NCI-H460 (cell line): ENCODE measurements at regions not wholly inside any gene's neighbourhood (a gene's known extent, or its start where the extent isn't known, plus 50 kb on each side); places are given as distances from the start of the nearest gene placed in this dataset.

Experiments used
- DNase-seq: peaks from one replicate; pipeline ENCODE4 v3.0.0-alpha.2; 2016; ENCODE audit warnings: low read depth; ENCODE audit errors: extremely low read depth

DNA sequence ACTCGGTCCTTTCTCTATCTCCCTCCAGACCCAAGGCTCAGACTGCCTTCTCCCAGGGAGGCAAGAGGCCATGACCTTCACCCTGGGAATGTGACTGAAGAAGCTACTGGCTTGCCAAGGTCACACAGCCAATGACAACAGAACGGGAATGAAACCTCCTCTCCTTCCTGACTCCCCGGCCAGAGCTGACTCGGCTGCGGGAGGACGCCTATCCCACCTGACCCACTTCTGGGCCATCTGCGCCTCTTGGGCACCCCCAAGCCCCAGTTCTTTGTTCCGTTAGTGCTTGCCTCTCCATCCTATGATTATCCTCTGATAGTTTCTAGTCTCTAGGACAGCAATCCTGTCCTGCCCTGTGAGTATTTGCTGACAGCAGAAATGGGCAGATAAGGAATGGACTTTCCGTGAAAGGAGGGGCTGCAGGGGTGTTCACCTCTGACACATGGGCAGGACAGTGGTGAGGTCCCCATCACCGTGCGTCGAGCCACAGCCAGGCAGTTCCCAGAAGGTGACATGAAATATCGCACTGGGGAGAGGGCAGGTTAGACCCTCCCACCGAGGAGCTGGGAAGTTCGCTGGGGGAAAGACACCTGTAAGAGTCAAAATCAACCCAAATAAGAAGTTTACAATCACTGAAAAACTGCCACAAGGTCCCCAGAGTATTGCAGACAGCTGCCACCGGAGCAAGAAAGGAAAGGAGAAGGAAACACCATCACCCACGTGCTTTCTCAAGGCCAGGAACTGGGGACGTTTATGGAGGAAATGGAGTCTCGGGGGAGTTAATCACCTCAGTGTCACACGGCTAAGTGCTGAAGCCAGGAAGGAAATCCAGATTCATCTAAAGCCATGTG, 63.0 kb downstream of the INSIG1 start:
- DNase-seq: no peak

DNA sequence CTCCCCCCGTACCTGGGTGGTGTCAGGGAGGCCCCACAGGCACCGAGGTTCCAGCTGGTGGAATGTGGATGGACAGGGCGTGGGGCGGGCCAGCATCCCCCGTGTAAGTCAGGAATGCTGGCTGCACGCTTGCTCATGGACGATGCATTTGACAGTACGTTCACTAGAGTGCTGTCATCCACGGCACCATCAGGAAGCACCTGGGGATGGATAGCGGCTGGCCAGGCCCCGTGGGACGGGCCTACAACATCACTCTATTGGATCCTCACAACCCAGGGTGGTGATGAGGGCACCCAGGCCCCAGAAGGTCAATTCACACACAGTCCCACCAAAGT, 63.6 kb downstream of the INSIG1 start:
- no peak for DNase-seq

DNA sequence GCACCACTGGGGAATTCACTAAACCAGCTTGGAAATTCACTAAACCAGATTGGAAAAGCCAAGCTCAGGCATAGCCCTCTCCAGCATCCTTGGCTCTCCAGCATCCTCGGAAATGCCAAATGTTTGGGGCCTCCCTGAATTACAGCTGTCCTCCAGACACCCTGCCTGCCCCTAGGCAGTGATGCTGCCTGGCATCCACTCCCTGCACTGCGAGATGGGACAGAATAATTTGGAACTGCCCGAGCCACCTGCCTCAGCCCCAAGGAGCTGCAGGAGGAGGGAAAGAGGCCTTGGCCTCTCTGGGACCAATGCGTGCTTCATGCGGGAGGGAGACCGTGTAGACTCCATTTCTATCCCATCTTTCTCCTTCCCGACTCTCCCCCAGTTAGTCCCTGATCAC, 64.3 kb downstream of the INSIG1 start:
- no peak for DNase-seq

- DNase-seq: no peak
These were observed 64.9 kb downstream of the INSIG1 start for GRCh38 chr7:155362380-155363145.

DNA sequence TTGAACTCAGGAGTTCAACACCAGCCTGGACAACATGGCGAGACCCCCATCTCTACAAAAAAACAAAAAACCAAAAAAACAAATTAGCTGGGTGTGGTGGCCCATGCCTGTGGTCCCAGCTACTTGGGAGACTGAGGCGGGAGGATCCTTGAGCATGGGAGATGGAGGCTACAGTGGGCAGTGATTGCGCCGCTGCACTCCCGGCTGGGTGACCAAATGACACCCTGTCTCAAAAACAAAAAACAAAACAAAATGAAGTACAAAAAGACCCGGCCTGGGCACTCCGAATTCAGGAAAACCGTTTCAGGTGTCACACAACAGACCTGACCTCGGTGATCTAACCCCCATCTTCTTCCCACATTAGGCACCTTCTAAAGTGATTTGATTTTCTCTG, 65.5 kb downstream of the INSIG1 start:
- no peak for DNase-seq

GRCh38 chr7:155363852-155364600, 66.3 kb downstream of the INSIG1 start:
- no peak for DNase-seq

- no peak for DNase-seq
These were observed 67.6 kb downstream of the INSIG1 start for GRCh38 chr7:155365146-155365874.

DNA sequence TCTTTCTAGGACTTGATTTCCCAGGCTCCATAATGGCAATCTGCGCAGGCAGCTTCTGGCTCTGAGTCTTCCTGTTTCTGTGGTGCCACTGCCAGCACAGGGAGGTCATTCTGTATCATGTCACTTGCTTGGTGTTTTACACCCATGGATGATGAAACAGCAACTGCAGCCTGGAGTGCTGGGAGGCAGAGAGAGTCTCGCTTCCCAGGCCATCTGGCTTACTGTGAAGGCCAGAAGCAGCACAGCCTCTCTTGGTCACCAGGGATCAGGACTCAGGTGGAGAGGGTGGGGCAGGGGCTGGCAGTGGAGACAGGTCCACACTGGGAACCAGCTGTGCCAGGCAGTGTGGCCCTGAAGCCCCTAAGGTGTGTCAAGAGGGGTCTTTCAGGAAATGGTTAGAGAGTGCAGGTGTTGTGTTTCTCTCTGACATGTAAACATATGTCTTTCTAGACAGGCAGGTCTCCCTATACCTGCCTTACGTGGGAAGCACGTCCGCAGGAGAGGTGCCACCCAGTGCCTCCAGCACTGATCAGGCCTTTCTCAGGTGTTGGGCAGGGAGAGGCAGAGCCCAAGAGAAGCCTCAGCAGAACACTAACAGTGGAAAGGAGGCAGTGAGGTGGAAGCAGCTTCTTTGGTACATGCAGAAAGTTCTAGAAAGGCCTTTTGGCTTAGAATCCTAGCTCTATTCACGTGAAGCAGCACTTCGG, 71.4 kb downstream of the INSIG1 start:
- no peak for DNase-seq

- no peak for DNase-seq
These were observed 72.1 kb downstream of the INSIG1 start for GRCh38 chr7:155369766-155370165.

- no peak for DNase-seq
These were observed 73.7 kb downstream of the INSIG1 start for GRCh38 chr7:155371331-155371883.

GRCh38 chr7:155371884-155372781, 74.5 kb downstream of the INSIG1 start:
- no peak for DNase-seq

DNA sequence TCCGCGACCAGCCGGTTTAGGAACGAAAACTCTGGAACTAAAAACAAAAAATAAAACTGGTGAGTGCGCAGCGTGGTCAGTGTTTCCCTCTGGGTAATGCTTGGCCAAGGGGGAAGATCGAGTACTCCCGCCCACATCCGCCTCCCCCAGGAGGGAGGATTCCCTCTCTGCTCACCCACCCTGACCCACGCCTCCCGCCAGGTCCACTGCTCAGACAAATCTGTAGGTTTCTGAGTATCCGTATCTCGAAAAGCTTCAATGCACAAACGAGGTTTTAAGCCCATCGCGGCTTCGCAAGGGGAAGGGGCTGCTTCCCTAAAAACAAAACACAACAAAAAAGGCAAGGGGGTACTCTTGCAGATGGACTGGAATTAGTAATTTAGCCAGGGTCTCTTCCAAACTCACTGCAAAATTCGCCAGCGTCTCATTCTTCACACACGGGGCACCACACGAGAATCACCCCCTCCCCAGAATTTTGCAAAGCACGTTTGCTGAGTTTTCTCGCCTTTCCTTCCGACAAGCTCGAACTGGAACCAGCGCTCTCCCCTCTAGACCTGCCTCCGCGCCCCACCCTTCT, 75.2 kb downstream of the INSIG1 start:
- DNase-seq: no peak

GRCh38 chr7:155373359-155374273, 75.9 kb downstream of the INSIG1 start:
- DNase-seq: no peak

DNA sequence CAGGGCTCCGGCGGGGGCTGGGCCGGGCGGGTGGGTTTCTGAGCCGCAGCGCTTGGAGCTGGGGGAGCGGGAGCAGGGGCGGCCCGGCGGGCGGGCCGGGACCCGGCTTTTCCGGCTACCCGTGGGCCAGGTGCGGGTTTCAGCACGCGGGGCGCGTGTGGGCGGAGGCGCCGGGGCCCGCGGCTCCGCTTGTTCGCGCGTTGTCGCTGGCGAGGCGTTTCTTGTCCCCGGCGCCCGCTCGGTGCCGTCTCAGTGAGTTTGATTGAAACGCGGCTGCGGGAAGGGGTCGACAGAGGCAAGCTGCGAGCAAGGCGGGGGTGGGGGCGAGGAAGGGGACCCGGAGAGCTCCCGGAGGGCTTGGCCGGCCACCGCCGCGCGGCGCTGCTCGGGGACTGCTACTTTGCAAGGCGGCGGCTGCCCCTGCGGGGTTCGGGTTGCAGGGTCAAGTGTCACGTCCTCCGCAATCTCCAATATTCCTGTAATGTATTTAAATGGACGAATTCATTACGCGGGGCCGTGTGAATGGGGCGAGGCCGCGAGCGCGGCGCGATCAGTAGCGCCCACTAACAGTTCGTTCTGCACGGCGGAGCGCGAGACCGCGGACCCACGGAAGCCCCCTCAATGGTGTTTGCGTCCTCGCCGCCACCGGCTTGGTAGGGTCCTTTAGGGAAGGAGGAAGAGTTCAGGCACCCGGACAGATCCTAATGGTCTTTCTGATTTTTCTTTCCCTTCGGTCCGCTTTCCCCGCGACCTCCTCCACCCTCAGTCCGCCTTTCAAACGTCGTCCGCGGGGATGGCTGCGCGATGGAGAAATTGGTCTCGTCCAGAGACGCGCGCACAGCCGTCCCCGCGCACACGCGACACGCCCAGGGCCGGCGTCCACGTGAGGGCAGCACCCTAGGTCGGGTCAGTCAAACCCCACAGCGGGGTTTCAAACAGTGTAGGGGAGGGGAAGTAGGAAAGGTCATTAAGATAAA, 76.9 kb downstream of the INSIG1 start:
- DNase-seq: no peak

DNA sequence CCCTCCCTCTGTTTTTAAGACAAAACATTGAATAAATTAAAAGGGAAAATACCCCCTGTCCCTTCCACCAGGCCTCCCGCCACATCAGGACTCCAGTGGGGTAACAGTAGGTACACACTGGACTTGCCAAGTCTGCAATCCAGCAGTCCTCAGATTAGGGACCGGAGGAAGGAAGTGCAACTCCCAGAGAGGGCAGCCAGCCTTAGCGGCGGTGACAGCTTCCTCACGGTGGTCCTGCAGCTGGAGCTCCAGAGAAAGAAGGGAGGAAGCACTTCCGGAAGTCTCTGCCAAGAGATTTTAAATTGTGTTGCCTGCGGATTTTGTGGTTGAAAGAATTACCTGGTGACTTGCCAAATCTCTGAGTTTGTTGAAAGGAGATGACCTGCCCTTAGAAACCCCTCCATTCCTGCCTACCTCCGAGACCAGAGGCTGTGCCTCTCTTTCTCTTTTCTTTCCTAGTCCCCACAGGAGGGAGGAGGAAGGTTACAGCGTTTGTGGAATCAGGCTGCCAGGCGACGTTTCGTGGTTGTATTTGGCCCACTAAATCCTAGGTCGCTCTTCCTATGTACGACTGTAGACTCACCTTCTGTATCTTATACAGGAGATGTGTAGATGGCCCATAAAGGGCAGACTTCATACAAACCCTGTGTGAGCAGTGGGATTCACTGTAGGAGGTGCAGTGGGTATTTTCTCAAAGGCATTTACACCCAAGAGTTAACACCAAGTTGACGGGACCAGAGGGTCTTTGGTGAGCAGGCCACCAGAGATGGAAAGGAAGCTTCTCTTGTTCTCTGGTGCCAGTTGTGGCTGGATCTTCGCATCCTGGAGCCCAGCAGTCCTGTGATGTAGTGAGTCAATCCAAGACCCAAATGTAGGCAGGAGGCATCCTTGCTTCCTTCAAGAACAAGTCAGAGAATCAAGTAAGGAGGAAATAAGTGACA, 77.9 kb downstream of the INSIG1 start:
- no peak for DNase-seq
